Muscle layer of duodenum (tissue), 2 donors: ENCODE measurements at regions not wholly inside any gene's neighbourhood (a gene's known extent, or its start where the extent isn't known, plus 50 kb on each side); places are given as distances from the start of the nearest gene placed in this dataset.

Experiments
- H3K27ac ChIP-seq: one replicate; pipeline ENCODE4 v1.7.0; 2013; ENCODE audit warnings: mild to moderate bottlenecking, low read length
- H3K27me3 ChIP-seq: one replicate; pipeline ENCODE4 v1.7.0; 2013; ENCODE audit warnings: low read depth, mild to moderate bottlenecking, control low read depth, low read length
- H3K36me3 ChIP-seq, 2 donors: one replicate each; pipeline ENCODE4 v1.7.0; 2013; ENCODE audit warnings: low read length in 2 of 2, control low read depth in 1 of 2, mild to moderate bottlenecking in 1 of 2; ENCODE audit not compliant: insufficient read depth in 2 of 2, control insufficient read depth in 1 of 2
- H3K4me1 ChIP-seq, 2 donors: one replicate each; pipeline ENCODE4 v1.7.0; 2013; ENCODE audit warnings: low read length in 2 of 2, mild to moderate bottlenecking in 2 of 2, control low read depth in 1 of 2, moderate library complexity in 1 of 2; ENCODE audit not compliant: insufficient read depth in 2 of 2, control insufficient read depth in 1 of 2
- H3K4me3 ChIP-seq, 2 donors: one replicate each; pipeline ENCODE4 v1.7.0; 2013; ENCODE audit warnings: low read length in 2 of 2, low read depth in 1 of 2, mild to moderate bottlenecking in 1 of 2
- H3K9me3 ChIP-seq, 2 donors: one replicate each; pipeline ENCODE4 v1.7.0; 2013; ENCODE audit warnings: low read length in 2 of 2, control low read depth in 1 of 2, mild to moderate bottlenecking in 1 of 2; ENCODE audit not compliant: control insufficient read depth in 1 of 2
- donor health status: healthy.

DNA sequence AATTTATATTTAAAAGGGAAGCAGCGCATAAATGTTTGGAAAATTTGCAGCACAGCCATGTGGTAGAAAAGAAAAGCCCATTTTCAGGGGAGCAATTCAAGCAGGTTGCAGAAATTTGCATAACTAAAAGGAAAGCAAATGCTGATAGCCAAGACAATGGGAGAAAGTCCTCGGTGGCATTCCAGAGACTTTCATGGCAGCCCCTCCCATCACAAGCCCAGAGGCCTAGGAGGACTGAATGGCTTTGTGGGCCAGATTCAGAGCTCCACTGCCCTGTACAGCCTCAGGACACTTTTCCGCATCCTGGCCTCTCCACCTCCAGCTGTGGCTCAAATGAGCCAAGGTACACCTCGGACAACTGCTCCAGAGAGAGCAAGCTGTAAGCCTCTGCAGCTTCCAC, 462.9 kb downstream of the CDK5RAP2 start:
- Histone ChIP-seq H3K36me3 (no peaks in the 10 kb centered on the region), H3K9me3 (peaks cover 0 to 2% of the 10 kb centered on the region in 2 donors), H3K4me1 (no peaks in the 10 kb centered on the region), H3K27ac (no peak overlapping the region), H3K27me3 (no peaks in the 10 kb centered on the region), H3K4me3 (no peak overlapping the region)

DNA sequence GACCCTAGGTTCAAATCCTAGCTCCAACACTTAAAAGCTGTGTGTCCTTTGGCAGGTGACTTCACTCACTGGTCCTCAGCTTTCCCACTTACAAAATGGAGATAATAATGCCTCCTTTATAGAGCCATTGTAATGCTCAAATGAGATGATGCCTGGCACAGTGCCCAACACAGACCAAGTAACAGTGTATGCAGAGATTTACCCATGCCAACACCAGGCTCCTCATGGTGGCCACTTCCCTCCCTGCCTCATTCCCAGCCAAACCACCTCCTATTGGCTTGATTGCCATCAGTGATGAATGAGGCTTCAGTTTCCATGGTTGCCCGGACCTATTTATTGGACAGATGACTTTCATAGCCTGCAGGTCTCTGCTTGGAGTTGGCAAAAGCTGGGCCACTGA, 469.4 kb downstream of the CDK5RAP2 start:
- Histone ChIP-seq H3K4me3 (no peak overlapping the region), H3K27ac (no peak overlapping the region), H3K36me3 (no peaks in the 10 kb centered on the region), H3K9me3 (no peaks in the 10 kb centered on the region), H3K4me1 (no peaks in the 10 kb centered on the region), H3K27me3 (no peaks in the 10 kb centered on the region)

DNA sequence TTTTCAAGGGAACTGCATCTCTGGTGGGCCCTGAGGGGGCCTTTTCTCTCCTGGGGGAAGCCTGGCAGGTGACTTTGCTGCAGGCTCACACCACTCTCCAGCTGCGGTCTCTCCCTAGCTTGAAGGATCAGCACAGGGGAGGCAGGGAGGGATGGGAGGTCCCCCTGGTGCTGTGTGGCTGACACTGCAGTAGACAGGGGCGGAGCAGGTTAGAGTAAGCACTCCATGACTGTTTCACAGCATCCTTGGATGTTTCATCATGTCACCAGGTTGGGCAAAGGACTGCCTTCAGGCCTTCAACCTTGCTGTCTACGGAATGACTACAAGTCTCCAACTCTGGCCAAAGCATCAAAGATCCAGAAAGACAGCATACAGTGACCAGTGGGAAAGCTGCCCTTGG, 470.7 kb downstream of the CDK5RAP2 start:
- H3K4me3 ChIP-seq = no peak overlapping the region
- H3K36me3 ChIP-seq = no peaks in the 10 kb centered on the region
- H3K27ac ChIP-seq = no peak overlapping the region
- no peaks in the 10 kb centered on the region for H3K27me3 ChIP-seq
- H3K9me3 ChIP-seq = no peaks in the 10 kb centered on the region
- no peaks in the 10 kb centered on the region for H3K4me1 ChIP-seq

DNA sequence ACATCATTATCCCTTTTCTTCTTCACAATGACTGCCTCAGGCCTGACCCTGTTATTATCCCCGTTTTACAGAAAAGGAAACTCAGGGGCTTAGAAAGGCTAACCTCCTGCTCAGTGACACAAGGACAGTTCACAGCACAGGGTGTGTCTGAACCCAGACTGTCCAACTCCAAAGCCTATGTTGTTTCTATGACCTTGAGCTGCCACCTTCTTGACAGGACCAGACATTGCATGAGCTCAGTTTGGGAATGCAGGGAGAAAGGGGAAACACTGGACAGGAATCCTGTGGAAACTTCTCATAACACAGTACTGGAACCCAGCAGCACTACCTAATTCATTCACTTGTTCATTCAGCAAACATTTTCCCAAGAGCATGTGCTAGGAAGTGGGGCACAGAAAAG, 472.8 kb downstream of the CDK5RAP2 start:
- Histone ChIP-seq H3K4me1 (no peaks in the 10 kb centered on the region), H3K9me3 (no peaks in the 10 kb centered on the region), H3K27ac (no peak overlapping the region), H3K4me3 (no peak overlapping the region), H3K36me3 (no peaks in the 10 kb centered on the region), H3K27me3 (no peaks in the 10 kb centered on the region)

DNA sequence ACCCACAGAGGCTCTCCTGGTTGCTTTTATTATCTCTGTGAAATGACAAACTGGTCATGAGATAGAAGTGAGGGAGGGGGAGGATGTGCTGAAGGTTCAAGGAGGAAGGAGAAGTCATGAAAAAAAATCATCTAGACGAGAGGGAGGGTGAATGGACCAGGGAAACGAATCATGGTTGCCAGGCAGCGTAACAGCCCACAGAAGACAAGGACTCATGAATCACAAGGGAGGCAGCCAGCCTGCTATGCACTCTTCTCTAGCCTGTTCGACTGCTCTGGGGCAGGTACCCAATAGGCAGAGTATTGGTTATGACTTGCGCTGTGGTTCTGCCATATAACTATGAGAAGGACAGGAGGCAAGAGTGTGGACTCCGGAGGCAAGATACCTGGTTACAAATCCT, 475.2 kb downstream of the CDK5RAP2 start:
- H3K4me1 ChIP-seq = no peaks in the 10 kb centered on the region
- H3K9me3 ChIP-seq = no peaks in the 10 kb centered on the region
- no peaks in the 10 kb centered on the region for H3K36me3 ChIP-seq
- H3K27me3 ChIP-seq = no peaks in the 10 kb centered on the region
- H3K4me3 ChIP-seq = no peak overlapping the region
- no peak overlapping the region for H3K27ac ChIP-seq

DNA sequence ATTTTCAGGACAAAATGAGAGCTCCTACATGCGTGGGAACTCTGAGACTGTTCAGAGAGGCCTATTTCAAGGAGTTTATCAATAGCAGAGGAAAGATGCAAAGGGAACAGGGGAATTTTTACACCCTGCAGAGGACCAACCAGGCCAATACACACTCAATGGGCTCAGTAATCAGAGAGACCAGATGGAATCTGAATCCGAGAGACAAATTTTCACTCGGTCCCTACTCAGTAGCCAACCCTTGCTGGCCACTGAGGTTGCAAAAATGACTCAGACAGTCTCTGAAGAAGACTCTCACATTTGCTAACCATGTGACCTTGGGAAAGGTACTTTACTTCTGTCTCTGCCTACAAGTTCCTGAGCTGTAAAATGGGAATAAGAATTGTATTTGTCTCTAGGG, 479.4 kb downstream of the CDK5RAP2 start:
- no peaks in the 10 kb centered on the region for H3K4me1 ChIP-seq
- no peaks in the 10 kb centered on the region for H3K27me3 ChIP-seq
- H3K4me3 ChIP-seq = no peak overlapping the region
- H3K9me3 ChIP-seq = no peaks in the 10 kb centered on the region
- H3K36me3 ChIP-seq = no peaks in the 10 kb centered on the region
- H3K27ac ChIP-seq = no peak overlapping the region

DNA sequence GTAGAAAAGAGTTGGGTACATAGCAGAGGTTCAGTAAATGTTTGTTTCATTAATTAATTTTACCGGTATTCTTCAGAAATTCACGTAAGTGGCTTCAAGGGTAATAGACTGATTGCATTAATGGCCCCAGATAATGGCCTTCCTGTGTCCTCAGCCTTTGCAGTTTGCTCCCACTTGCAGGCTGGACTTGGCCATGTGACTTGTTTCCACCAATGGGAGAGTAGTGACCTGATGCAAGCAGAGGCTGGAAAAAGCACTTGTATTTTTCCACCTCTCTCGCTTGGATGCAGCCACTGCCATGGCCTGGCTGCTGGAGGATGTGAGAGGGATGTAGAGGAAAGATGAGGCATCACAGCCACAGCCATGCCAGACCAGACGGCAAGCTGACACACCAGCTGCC, 480.9 kb downstream of the CDK5RAP2 start:
- no peaks in the 10 kb centered on the region for H3K27me3 ChIP-seq
- H3K4me1 ChIP-seq = no peaks in the 10 kb centered on the region
- H3K9me3 ChIP-seq = no peaks in the 10 kb centered on the region
- H3K4me3 ChIP-seq = no peak overlapping the region
- H3K27ac ChIP-seq = no peak overlapping the region
- H3K36me3 ChIP-seq = no peaks in the 10 kb centered on the region

- no peaks in the 10 kb centered on the region for H3K9me3 ChIP-seq
- H3K27me3 ChIP-seq = no peaks in the 10 kb centered on the region
- no peaks in the 10 kb centered on the region for H3K36me3 ChIP-seq
- no peak overlapping the region for H3K27ac ChIP-seq
- H3K4me3 ChIP-seq = no peak overlapping the region
- H3K4me1 ChIP-seq = no peaks in the 10 kb centered on the region
These were observed 481.4 kb downstream of the CDK5RAP2 start for GRCh38 chr9:120098584-120098983.

DNA sequence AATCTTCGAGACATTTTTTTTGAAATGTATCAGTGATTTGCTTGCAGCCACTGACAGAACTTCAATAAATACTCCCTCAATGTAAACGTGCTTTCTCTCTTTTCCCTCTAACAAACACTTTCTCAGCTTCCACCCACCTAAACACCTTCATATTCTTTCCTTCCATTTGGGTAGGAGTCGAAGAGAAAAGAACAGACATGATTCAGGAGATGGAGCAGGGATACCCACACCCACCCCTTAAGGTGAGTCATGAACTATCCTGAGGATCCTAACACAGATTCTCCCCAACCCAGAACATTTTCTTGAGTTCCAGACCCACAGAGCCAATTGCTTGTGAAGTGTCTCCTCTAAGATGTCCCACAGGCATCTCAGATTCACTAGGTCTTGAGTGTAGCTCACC, 488.8 kb downstream of the CDK5RAP2 start:
- Histone ChIP-seq H3K9me3 (peaks cover 0 to 2% of the 10 kb centered on the region in 2 donors), H3K4me3 (no peak overlapping the region), H3K27me3 (no peaks in the 10 kb centered on the region), H3K36me3 (no peaks in the 10 kb centered on the region), H3K27ac (no peak overlapping the region), H3K4me1 (no peaks in the 10 kb centered on the region)

- Histone ChIP-seq H3K4me1 (no peaks in the 10 kb centered on the region), H3K27ac (no peak overlapping the region), H3K27me3 (no peaks in the 10 kb centered on the region), H3K36me3 (no peaks in the 10 kb centered on the region), H3K4me3 (no peak overlapping the region), H3K9me3 (peaks cover 0 to 7% of the 10 kb centered on the region in 2 donors)
These were observed 499.1 kb downstream of the CDK5RAP2 start for GRCh38 chr9:120080849-120081248.

DNA sequence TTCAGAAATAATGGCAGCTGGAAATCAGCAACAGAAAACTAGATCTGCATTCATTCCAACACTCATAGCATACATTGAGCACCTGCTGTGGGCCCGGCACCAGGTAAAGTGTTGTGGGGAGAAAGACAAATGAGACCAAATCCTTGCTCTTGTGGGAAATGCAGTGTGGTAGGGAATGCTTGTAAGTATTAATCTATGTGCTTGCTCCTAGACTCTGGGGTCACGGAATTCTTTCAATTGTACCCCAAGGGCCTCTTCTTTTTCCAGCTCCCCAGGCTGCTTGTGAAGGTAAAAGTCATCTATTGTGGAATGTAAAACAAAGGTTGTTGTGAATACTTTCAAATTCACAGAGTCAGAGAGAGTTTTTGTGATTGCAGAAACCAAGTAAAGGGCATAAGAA, 501.9 kb downstream of the CDK5RAP2 start:
- Histone ChIP-seq H3K36me3 (no peaks in the 10 kb centered on the region), H3K4me3 (no peak overlapping the region), H3K4me1 (no peaks in the 10 kb centered on the region), H3K27me3 (no peaks in the 10 kb centered on the region), H3K9me3 (no peaks in the 10 kb centered on the region), H3K27ac (no peak overlapping the region)

DNA sequence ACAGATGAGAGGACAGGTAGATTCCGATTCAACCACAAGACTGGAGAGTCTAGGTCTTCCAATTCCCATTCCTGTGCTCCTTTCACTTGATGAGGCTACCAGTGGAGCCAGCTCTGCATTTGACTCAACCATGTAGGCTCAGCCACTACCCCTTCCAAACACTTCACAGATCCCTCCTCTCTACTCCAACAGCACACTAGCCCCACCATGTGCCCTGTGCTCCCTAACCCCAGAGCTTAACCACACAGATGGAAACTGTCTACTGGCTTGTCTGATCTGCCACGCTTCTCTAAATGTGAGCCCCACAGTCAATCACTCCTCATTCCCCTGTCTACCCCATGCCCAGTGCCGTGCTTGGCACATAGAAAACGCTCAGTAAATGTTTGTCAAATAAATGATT, 508.2 kb downstream of the CDK5RAP2 start:
- no peaks in the 10 kb centered on the region for H3K9me3 ChIP-seq
- no peaks in the 10 kb centered on the region for H3K36me3 ChIP-seq
- no peaks in the 10 kb centered on the region for H3K27me3 ChIP-seq
- no peak overlapping the region for H3K4me3 ChIP-seq
- no peak overlapping the region for H3K27ac ChIP-seq
- H3K4me1 ChIP-seq = no peaks in the 10 kb centered on the region
